HepG2 (cell line): ENCODE measurements at regions not wholly inside any gene's neighbourhood (a gene's known extent, or its start where the extent isn't known, plus 50 kb on each side); places are given as distances from the start of the nearest gene placed in this dataset.

Source experiments
- ATAC-seq: fragments of 200-7000 bp; cut with Tn5 transposase; 3 replicates; pipeline ENCODE4 v1.9.1; 2020; ENCODE audit warnings: mild to moderate bottlenecking, moderate library complexity
- BruUV-seq: library from RNA; stranded (reverse); fragments of 400-500 nt; replicated peaks from 2 replicates; lab custom pipeline; 2021; lab: Mats Ljungman, UMichigan
- CTCF ChIA-PET: fragments of 300-600 bp; formaldehyde crosslinking; extraction: SDS; loops from one replicate; lab custom pipeline; 2021; ENCODE audit warnings: low total read pairs, inconsistent platforms, low intra/inter-chr PET ratio; lab: Yijun Ruan, JAX
- POLR2A ChIA-PET: fragments of 350-600 bp; sonication (Branson Sonifier 250); formaldehyde crosslinking; loops from one replicate; lab custom pipeline; 2020; ENCODE audit warnings: antibody characterized with exemption, inconsistent platforms; lab: Yijun Ruan, JAX
- DNase-seq: peaks from one replicate; pipeline ENCODE4 v3.0.0-alpha.2; 2015; ENCODE audit warnings: low spot score
- FAIRE-seq: peaks from 3 replicates; lab custom pipeline; 2011; peaks lifted over from hg19 to GRCh38; lab: Jason Lieb, UNC
- H2AFZ ChIP-seq: one replicate; pipeline ENCODE4 v1.6.1; 2011; ENCODE audit warnings: low read length, inconsistent platforms
- H3K27ac ChIP-seq: fragments of 300-600 bp; 3 replicates; pipeline ENCODE4 v1.8.0; 2011; ENCODE audit warnings: mixed run types, mild to moderate bottlenecking, mixed read lengths, low read length, inconsistent platforms; ENCODE audit not compliant: insufficient read depth; ENCODE audit errors: extremely low read length
- H3K27me3 ChIP-seq, 2 experiments: fragments of 200-600 bp in 1 of 2; 2 replicates in 1 of 2; 3 replicates in 1 of 2; pipeline versions ENCODE4 v1.6.0 to v1.8.0; 2011; ENCODE audit warnings: low read length in 2 of 2, mild to moderate bottlenecking in 2 of 2, moderate library complexity in 2 of 2, inconsistent platforms in 1 of 2; ENCODE audit not compliant: insufficient read depth in 2 of 2, control insufficient read depth in 1 of 2
- H3K36me3 ChIP-seq, 2 experiments: fragments of 200-600 bp in 1 of 2; replicated peaks in 1 of 2; 2 replicates in 1 of 2; 3 replicates in 1 of 2; pipeline versions ENCODE4 v1.5.1 to v1.8.0; 2011; ENCODE audit warnings: low read length in 2 of 2, inconsistent platforms in 1 of 2; ENCODE audit not compliant: insufficient read depth in 2 of 2, control insufficient read depth in 1 of 2
- H3K4me1 ChIP-seq: 2 replicates; pipeline ENCODE4 v1.5.1; 2012; ENCODE audit warnings: low read length, inconsistent platforms; ENCODE audit not compliant: insufficient read depth
- H3K4me2 ChIP-seq: 2 replicates; pipeline ENCODE4 v1.6.0; 2011; ENCODE audit warnings: low read depth, low read length, inconsistent platforms
- H3K4me3 ChIP-seq, 3 experiments: fragments of 200-600 bp in 1 of 3; sonication (generic), shearing (Covaris generic) in 1 of 3; replicated peaks in 1 of 3; 2 replicates each; pipeline ENCODE4 v1.5.1; 2011 to 2016; ENCODE audit warnings: low read length in 3 of 3, inconsistent platforms in 2 of 3, low read depth in 2 of 3, mild to moderate bottlenecking in 2 of 3, control low read depth in 1 of 3, mixed read lengths in 1 of 3; ENCODE audit not compliant: insufficient read depth in 1 of 3
- H3K79me2 ChIP-seq: one replicate; pipeline ENCODE4 v1.6.1; 2011; ENCODE audit warnings: low read length, inconsistent platforms; ENCODE audit not compliant: insufficient read depth
- H3K9ac ChIP-seq: 2 replicates; pipeline ENCODE4 v1.6.0; 2011; ENCODE audit warnings: mild to moderate bottlenecking, low read depth, low read length, inconsistent platforms; ENCODE audit not compliant: insufficient read depth
- H3K9me3 ChIP-seq: 2 replicates; pipeline ENCODE4 v1.5.1; 2012; ENCODE audit warnings: mild to moderate bottlenecking, low read length
- H4K20me1 ChIP-seq: 2 replicates; pipeline ENCODE4 v1.6.0; 2011; ENCODE audit warnings: inconsistent platforms, mild to moderate bottlenecking, low read length, moderate library complexity; ENCODE audit not compliant: insufficient read depth
- ATF7-NPFF ChIP-seq: sonication (generic); formaldehyde crosslinking; IDR thresholded peaks from 2 replicates; pipeline ENCODE4 v1.8.1; 2023; ENCODE audit warnings: mild to moderate bottlenecking, low read depth, missing genetic modification reagents, moderate library complexity
- CERS6 ChIP-seq: sonication (generic); formaldehyde crosslinking; IDR thresholded peaks from 2 replicates; pipeline ENCODE4 v1.5.0; 2020; ENCODE audit warnings: missing genetic modification reagents
- HES4 ChIP-seq: sonication (generic); formaldehyde crosslinking; IDR thresholded peaks from 2 replicates; pipeline ENCODE4 v1.9.0; 2021; ENCODE audit warnings: mild to moderate bottlenecking, missing genetic modification reagents, borderline replicate concordance
- HOXA7 ChIP-seq: sonication (generic); formaldehyde crosslinking; IDR thresholded peaks from 2 replicates; pipeline ENCODE4 v1.8.1; 2022; ENCODE audit warnings: mild to moderate bottlenecking, missing genetic modification reagents, moderate library complexity
- MEIS2 ChIP-seq: sonication (generic); formaldehyde crosslinking; IDR thresholded peaks from 2 replicates; pipeline ENCODE4 v1.9.0; 2021; ENCODE audit warnings: mild to moderate bottlenecking, missing genetic modification reagents
- NAIF1 ChIP-seq: sonication (generic); formaldehyde crosslinking; IDR thresholded peaks from 2 replicates; pipeline ENCODE4 v1.5.0; 2020; ENCODE audit warnings: mild to moderate bottlenecking, missing genetic modification reagents, borderline replicate concordance
- ZMAT3 ChIP-seq: sonication (generic); formaldehyde crosslinking; conservative IDR thresholded peaks from 2 replicates; pipeline ENCODE4 v1.7.0; 2021; ENCODE audit warnings: missing genetic modification reagents
- ZNF468 ChIP-seq: sonication (generic); formaldehyde crosslinking; IDR thresholded peaks from 2 replicates; pipeline ENCODE4 v1.8.0; 2022; ENCODE audit warnings: mild to moderate bottlenecking, moderate library complexity, missing genetic modification reagents
- WGBS: methylation state at CpG from one replicate; pipeline ENCODE4 v1.1.6; 2017; ENCODE audit warnings: low lambda C conversion rate; 5-methylcytosine and 5-hydroxymethylcytosine counted together
- in situ Hi-C: cut with HindIII; loops from 2 replicates; pipeline ENCODE4 v1.10.0; 2017; ENCODE audit warnings: low pct_unique_long_range_greater_than_20kb; ENCODE audit not compliant: extremely low pct_ligation_motif_present
- intact Hi-C: fragments of 100-400 bp; cut with micrococcal nuclease; formaldehyde crosslinking; loops from one replicate; pipeline ENCODE4 v1.10.0; 2022; ENCODE audit not compliant: unreplicated experiment
- TF ChIP-seq, protein P1 (sequence below): fragments of 450-650 bp; IDR thresholded peaks from 2 replicates; pipeline ENCODE4 v1.6.1; 2016

DNA sequence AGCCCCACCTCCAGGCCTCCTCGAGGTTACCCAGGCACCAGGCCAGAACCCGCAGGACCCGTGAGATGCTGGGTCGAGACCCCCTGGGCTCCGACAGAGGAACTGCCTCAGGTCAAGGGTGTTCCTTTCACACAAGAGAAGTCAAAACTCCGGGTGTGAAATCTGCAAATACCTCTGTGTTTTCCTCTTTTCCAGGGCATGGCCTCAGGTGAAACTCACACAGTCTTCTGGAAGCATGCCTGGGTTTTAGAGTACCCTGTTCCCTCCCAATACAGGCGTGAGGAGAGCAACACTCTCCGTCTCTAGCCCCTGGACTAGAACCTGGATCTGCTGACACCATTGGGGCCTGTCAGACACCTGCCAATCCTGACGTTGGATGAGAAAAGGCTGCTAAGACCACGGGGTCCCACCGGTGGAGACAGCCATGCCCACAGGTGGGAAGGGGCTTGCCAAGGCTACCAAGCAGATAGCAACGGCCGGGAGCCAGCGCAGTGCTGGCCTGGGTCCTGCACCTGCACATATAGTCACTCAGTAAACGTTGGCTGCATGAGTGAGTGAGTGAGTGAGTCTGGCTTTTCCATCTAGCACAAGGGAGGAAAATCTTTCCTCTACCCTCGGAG, 182.0 kb upstream of the PPP1R26 start (continued):
- TF ChIP-seq ATF7-NPFF (CRISPR knock-in tag) (no peak), HOXA7 (no peak), MEIS2 (CRISPR knock-in tag) (no peak), ZNF468 (CRISPR knock-in tag) (no peak)

DNA sequence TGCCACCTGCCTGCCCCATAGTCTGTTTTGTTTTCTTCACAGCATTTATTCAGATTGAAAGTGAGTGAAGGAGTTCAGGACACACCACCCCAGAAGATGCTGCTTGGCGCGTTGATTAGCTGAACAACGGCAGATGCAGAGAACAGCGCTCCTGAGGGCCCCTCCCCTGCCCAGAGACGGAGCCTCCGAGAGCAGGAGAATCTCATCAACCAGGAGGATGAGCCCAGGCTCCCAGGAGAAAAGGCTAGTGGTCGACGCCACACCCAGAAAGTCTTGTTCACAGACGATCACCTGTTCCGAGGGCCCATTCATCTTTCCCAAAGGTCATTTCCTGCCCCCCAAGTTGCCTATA, 180.4 kb upstream of the PPP1R26 start:
- no peak overlapping the region for H2AFZ ChIP-seq
- H3K4me1 ChIP-seq: no peaks in the 10 kb centered on the region
- no peaks in the 10 kb centered on the region for H3K36me3 ChIP-seq
- no peak overlapping the region for H3K4me3 ChIP-seq
- H3K27ac ChIP-seq: no peak overlapping the region
- in situ Hi-C loops: no loop called here
- no peak for ATAC-seq
- peaks cover 14 to 84% of the 10 kb centered on the region in 2 experiments for H3K27me3 ChIP-seq
- BruUV-seq: no TSS peak
- H4K20me1 ChIP-seq: peaks cover 7% of the 10 kb centered on the region; the same call in 1 of the 2 replicates
- no peak overlapping the region for H3K4me2 ChIP-seq
- no peak for DNase-seq
- no peak for TF ChIP-seq NAIF1 (CRISPR knock-in tag)
- no peak overlapping the region for H3K9ac ChIP-seq
- ChIA-PET POLR2A (no interaction called here), CTCF (no interaction called here)
- intact Hi-C loops: no loop called here
- no peaks in the 10 kb centered on the region for H3K9me3 ChIP-seq
- no peak for FAIRE-seq
- WGBS: 0% methylated on average over 4 of the region's 10 CpGs
- H3K79me2 ChIP-seq: no peaks in the 10 kb centered on the region

- no peak for ATAC-seq
- TF ChIP-seq, protein P1, sequence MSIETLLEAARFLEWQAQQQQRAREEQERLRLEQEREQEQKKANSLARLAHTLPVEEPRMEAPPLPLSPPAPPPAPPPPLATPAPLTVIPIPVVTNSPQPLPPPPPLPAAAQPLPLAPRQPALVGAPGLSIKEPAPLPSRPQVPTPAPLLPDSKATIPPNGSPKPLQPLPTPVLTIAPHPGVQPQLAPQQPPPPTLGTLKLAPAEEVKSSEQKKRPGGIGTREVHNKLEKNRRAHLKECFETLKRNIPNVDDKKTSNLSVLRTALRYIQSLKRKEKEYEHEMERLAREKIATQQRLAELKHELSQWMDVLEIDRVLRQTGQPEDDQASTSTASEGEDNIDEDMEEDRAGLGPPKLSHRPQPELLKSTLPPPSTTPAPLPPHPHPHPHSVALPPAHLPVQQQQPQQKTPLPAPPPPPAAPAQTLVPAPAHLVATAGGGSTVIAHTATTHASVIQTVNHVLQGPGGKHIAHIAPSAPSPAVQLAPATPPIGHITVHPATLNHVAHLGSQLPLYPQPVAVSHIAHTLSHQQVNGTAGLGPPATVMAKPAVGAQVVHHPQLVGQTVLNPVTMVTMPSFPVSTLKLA: peak; percentile 85
- no peak for TF ChIP-seq ZMAT3
- no peak for TF ChIP-seq CERS6
- no peak for TF ChIP-seq HES4 (CRISPR knock-in tag)
- Histone ChIP-seq H3K36me3 (no peaks in the 10 kb centered on the region), H2AFZ (no peak overlapping the region), H3K9ac (no peak overlapping the region), H3K4me2 (no peak overlapping the region), H3K9me3 (no peaks in the 10 kb centered on the region), H3K4me1 (no peaks in the 10 kb centered on the region), H3K27me3 (peaks cover 14 to 80% of the 10 kb centered on the region in 2 experiments), H3K27ac (no peak overlapping the region), H3K4me3 (no peak overlapping the region), H3K79me2 (no peaks in the 10 kb centered on the region), H4K20me1 (peaks cover 7% of the 10 kb centered on the region; the same call in 1 of the 2 replicates)
- ChIA-PET CTCF (no interaction called here), POLR2A (no interaction called here)
- WGBS: 2% methylated on average over 9 of the region's 16 CpGs
- FAIRE-seq: no peak
- no peak for DNase-seq
- intact Hi-C loops (no loop called here), in situ Hi-C loops (no loop called here)
- no TSS peak for BruUV-seq
Observed at GRCh38 chr9:135299651-135300345, 179.8 kb upstream of the PPP1R26 start.
